ENCODE measurements at regions not wholly inside any gene's neighbourhood (a gene's known extent, or its start where the extent isn't known, plus 50 kb on each side); places are given as distances from the start of the nearest gene placed in this dataset.

- TF ChIP-seq POLR2A (IDR thresholded peaks at IDR 0.05; ENCODE audit: low read length) (no peak), GATA1 (IDR thresholded peaks at IDR 0.05; ENCODE audit: low read depth, low read length) (no peak)
Observed at GRCh38 chr1:121445679-121446078, 260.9 kb downstream of the SRGAP2C start.

All from erythroblast (primary cell).